HCT116 (cell line): ENCODE measurements at regions not wholly inside any gene's neighbourhood (a gene's known extent, or its start where the extent isn't known, plus 50 kb on each side); places are given as distances from the start of the nearest gene placed in this dataset.

Experiments used
- ATAC-seq: fragments of 200-7000 bp; cut with Tn5 transposase; 2 replicates; pipeline ENCODE4 v1.9.1; 2020; ENCODE audit warnings: mild to moderate bottlenecking, moderate library complexity
- BruUV-seq: library from RNA; stranded (reverse); fragments of 400-500 nt; replicated peaks from 2 replicates; lab custom pipeline; 2021; lab: Mats Ljungman, UMichigan
- CTCF ChIA-PET: fragments of 300-600 bp; sonication (Branson Sonifier 250); formaldehyde crosslinking; loops from one replicate; lab custom pipeline; 2021; ENCODE audit warnings: antibody characterized with exemption; lab: Charles Lee
- POLR2A ChIA-PET: fragments of 300-600, 350-600 bp; sonication (Branson Sonifier 250); formaldehyde crosslinking; loops from one replicate; lab custom pipeline; 2021; ENCODE audit warnings: antibody characterized with exemption; lab: Charles Lee
- RAD21 ChIA-PET, 2 experiments: fragments of 300-600 bp; sonication (Branson Sonifier 250); formaldehyde crosslinking; loops; one replicate each; lab custom pipeline; 2023; ENCODE audit warnings: low total read pairs in 2 of 2; ENCODE audit not compliant: uncharacterized antibody in 2 of 2, unreplicated experiment in 2 of 2, low non-redundant PET in 1 of 2; lab: Charles Lee
- DNase-seq: peaks from one replicate; pipeline ENCODE4 v3.0.0-alpha.2; 2010; ENCODE audit warnings: low read depth, low spot score
- H2AFZ ChIP-seq: fragments of 200-600 bp; shearing (Covaris generic), sonication (generic); 2 replicates; pipeline ENCODE4 v1.6.1; 2017; ENCODE audit warnings: low read depth, mixed run types, mixed read lengths, antibody characterized with exemption, low read length; ENCODE audit not compliant: poor library complexity, severe bottlenecking
- H3K27ac ChIP-seq: 2 replicates; pipeline ENCODE4 v1.5.1; 2012; ENCODE audit warnings: low read depth, low read length
- H3K27me3 ChIP-seq: fragments of 200-600 bp; sonication (generic); 2 replicates; pipeline ENCODE4 v1.6.1; 2016; ENCODE audit warnings: mixed run types, low read length, mixed read lengths; ENCODE audit not compliant: insufficient read depth
- H3K36me3 ChIP-seq, 2 experiments: fragments of 200-500 bp in 1 of 2; fragments of 200-600 bp in 1 of 2; sonication (Bioruptor generic) in 1 of 2; sonication (generic) in 1 of 2; 2 replicates each; pipeline versions ENCODE4 v1.5.1 to v1.6.1; 2014 to 2016; ENCODE audit warnings: low read length in 2 of 2, inconsistent platforms in 1 of 2, mixed read lengths in 1 of 2, mixed run types in 1 of 2; ENCODE audit not compliant: insufficient read depth in 2 of 2, control insufficient read depth in 1 of 2
- H3K4me1 ChIP-seq, 2 experiments: fragments of 200-600 bp in 1 of 2; sonication (generic) in 1 of 2; 2 replicates each; pipeline versions ENCODE4 v1.5.1 to v1.6.1; 2012 to 2017; ENCODE audit warnings: low read length in 2 of 2, inconsistent platforms in 1 of 2, mild to moderate bottlenecking in 1 of 2, mixed read lengths in 1 of 2, mixed run types in 1 of 2, moderate library complexity in 1 of 2; ENCODE audit not compliant: insufficient read depth in 2 of 2, control insufficient read depth in 1 of 2
- H3K4me2 ChIP-seq: fragments of 200-600 bp; sonication (generic); 2 replicates; pipeline ENCODE4 v1.6.1; 2017; ENCODE audit warnings: mixed run types, low read length, mixed read lengths
- H3K4me3 ChIP-seq, 2 experiments: fragments of 200-600 bp in 1 of 2; sonication (generic) in 1 of 2; replicated peaks in 1 of 2; 2 replicates each; pipeline ENCODE4 v1.5.1; 2011 to 2016; ENCODE audit warnings: low read length in 2 of 2, control low read depth in 1 of 2, low read depth in 1 of 2, mild to moderate bottlenecking in 1 of 2, mixed read lengths in 1 of 2, mixed run types in 1 of 2
- H3K79me2 ChIP-seq: fragments of 200-600 bp; sonication (generic); 2 replicates; pipeline ENCODE4 v1.6.1; 2017; ENCODE audit warnings: mild to moderate bottlenecking, mixed run types, low read length, moderate library complexity, mixed read lengths; ENCODE audit not compliant: insufficient read depth
- H3K9ac ChIP-seq: fragments of 200-600 bp; sonication (generic); 2 replicates; pipeline ENCODE4 v1.6.1; 2016; ENCODE audit warnings: low read length, mixed read lengths
- H3K9me2 ChIP-seq: fragments of 200-600 bp; sonication (generic), shearing (Covaris generic); 2 replicates; pipeline ENCODE4 v1.6.1; 2017; ENCODE audit warnings: mixed run types, mild to moderate bottlenecking, moderate library complexity; ENCODE audit not compliant: insufficient read depth
- H3K9me3 ChIP-seq, 2 experiments: fragments of 200-500 bp in 1 of 2; fragments of 200-600 bp in 1 of 2; sonication (Bioruptor generic) in 1 of 2; sonication (generic) in 1 of 2; 2 replicates each; pipeline ENCODE4 v1.6.1; 2014 to 2017; ENCODE audit warnings: low read length in 2 of 2, mixed read lengths in 2 of 2, inconsistent platforms in 1 of 2, low read depth in 1 of 2, mild to moderate bottlenecking in 1 of 2, mixed run types in 1 of 2, moderate library complexity in 1 of 2; ENCODE audit not compliant: control insufficient read depth in 1 of 2, insufficient read depth in 1 of 2
- H4K20me1 ChIP-seq: fragments of 200-600 bp; sonication (generic), shearing (Covaris generic); 2 replicates; pipeline ENCODE4 v1.6.1; 2017; ENCODE audit warnings: mixed run types, mild to moderate bottlenecking, moderate library complexity; ENCODE audit not compliant: insufficient read depth
- ATF3 ChIP-seq: IDR thresholded peaks from 2 replicates; pipeline ENCODE4 v1.6.1; 2012
- CEBPB ChIP-seq: IDR thresholded peaks from 2 replicates; pipeline ENCODE4 v1.6.1; 2012; ENCODE audit warnings: low read depth
- EGR1 ChIP-seq: IDR thresholded peaks from 2 replicates; pipeline ENCODE4 v1.6.1; 2012; ENCODE audit warnings: low read depth
- ELF1 ChIP-seq: IDR thresholded peaks from 2 replicates; pipeline ENCODE4 v1.6.1; 2012; ENCODE audit warnings: low read depth, borderline replicate concordance
- EZH2 ChIP-seq: fragments of 200-600 bp; sonication (generic); IDR thresholded peaks from 2 replicates; pipeline ENCODE4 v1.6.1; 2017; ENCODE audit warnings: antibody characterized with exemption, mixed run types
- EZH2phosphoT487 ChIP-seq: fragments of 200-600 bp; IDR thresholded peaks from 2 replicates; pipeline ENCODE4 v1.6.1; 2018; ENCODE audit warnings: antibody characterized with exemption, borderline replicate concordance
- JUND ChIP-seq: IDR thresholded peaks from 2 replicates; pipeline ENCODE4 v1.6.1; 2012
- POLR2A ChIP-seq: IDR thresholded peaks from 2 replicates; pipeline ENCODE4 v1.7.0; 2011; ENCODE audit warnings: borderline replicate concordance; ENCODE audit not compliant: insufficient read depth, insufficient read length; ENCODE audit errors: extremely low read depth
- SIN3A ChIP-seq: IDR thresholded peaks from 2 replicates; pipeline ENCODE4 v1.6.1; 2012; ENCODE audit warnings: low read depth
- SP1 ChIP-seq: IDR thresholded peaks from 2 replicates; pipeline ENCODE4 v1.6.1; 2012; ENCODE audit warnings: low read depth
- SRF ChIP-seq: IDR thresholded peaks from 2 replicates; pipeline ENCODE4 v1.6.1; 2012; ENCODE audit warnings: low read depth
- TCF7L2 ChIP-seq: IDR thresholded peaks from 2 replicates; pipeline ENCODE4 v1.7.0; 2011; ENCODE audit warnings: borderline replicate concordance, inconsistent platforms; ENCODE audit not compliant: insufficient read depth, insufficient read length; ENCODE audit errors: extremely low read depth
- ZBTB33 ChIP-seq: IDR thresholded peaks from 2 replicates; pipeline ENCODE4 v1.6.1; 2011; ENCODE audit warnings: mild to moderate bottlenecking, low read length, moderate library complexity; ENCODE audit not compliant: insufficient replicate concordance; ENCODE audit errors: extremely low read depth
- ZFX ChIP-seq: fragments of 450-650 bp; IDR thresholded peaks from 2 replicates; pipeline ENCODE4 v1.6.1; 2017
- ZNF274 ChIP-seq: fragments of 200-500 bp; sonication (Bioruptor generic); IDR thresholded peaks from 2 replicates; pipeline ENCODE4 v1.6.1; 2014; ENCODE audit warnings: mild to moderate bottlenecking, low read depth, low read length, inconsistent platforms
- intact Hi-C: fragments of 100-400 bp; cut with micrococcal nuclease; formaldehyde crosslinking; loops from 2 replicates; pipeline ENCODE4 v1.10.0; 2022
- TF ChIP-seq, protein P1 (sequence below), 3 experiments: fragments of 200-600 bp in 1 of 3; sonication (generic) in 1 of 3; IDR thresholded peaks in 2 of 3; conservative IDR thresholded peaks in 1 of 3; 2 replicates each; pipeline ENCODE4 v1.5.1; 2012 to 2017; ENCODE audit warnings: low read depth in 2 of 3, low read length in 2 of 3, antibody characterized with exemption in 1 of 3, borderline replicate concordance in 1 of 3, control low read depth in 1 of 3, mild to moderate bottlenecking in 1 of 3, mixed read lengths in 1 of 3, mixed run types in 1 of 3, moderate library complexity in 1 of 3; ENCODE audit not compliant: insufficient read depth in 1 of 3
- TF ChIP-seq, protein P2 (sequence below): IDR thresholded peaks from 2 replicates; pipeline ENCODE4 v1.6.1; 2012
- TF ChIP-seq, protein P3 (sequence below): IDR thresholded peaks from 2 replicates; pipeline ENCODE4 v1.6.1; 2012; ENCODE audit warnings: low read depth

DNA sequence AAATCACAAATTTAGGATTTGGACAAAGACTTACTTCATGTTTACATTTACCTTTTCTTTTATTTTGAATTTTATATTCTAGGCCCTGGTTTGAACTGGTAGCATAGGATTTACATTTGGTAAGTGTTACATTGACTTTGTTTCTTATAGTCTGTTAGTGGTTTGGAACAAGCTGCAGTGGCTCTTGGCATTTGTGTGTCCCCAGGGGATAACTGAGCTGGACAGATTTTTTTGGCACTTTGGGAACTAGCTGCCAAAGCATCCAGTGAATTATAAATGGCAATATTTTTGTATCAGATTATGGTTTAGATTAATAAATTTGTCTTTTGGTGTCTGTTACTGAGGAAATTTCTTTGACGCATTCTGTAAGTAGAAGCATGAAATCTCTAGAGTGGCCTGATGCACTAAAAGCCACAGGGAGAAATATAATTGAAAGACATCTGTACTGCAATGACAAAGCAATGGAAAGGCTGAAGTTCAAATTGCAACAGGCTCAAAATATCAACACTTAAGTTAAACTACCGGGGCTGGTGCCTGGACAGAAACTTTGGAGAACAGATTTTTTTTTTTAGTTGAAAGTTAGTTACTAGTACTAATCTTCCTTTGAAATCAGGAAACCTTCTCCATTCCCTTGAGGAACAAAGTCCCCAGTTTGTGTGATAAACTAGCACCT is 107.6 kb upstream of the PLCXD3 start:
- BruUV-seq, result no TSS peak
- no peak for TF ChIP-seq ATF3
- TF ChIP-seq JUND, result no peak
- no peak for TF ChIP-seq EZH2
- TF ChIP-seq EZH2phosphoT487, result no peak
- TF ChIP-seq TCF7L2, result no peak
- TF ChIP-seq, protein P1, sequence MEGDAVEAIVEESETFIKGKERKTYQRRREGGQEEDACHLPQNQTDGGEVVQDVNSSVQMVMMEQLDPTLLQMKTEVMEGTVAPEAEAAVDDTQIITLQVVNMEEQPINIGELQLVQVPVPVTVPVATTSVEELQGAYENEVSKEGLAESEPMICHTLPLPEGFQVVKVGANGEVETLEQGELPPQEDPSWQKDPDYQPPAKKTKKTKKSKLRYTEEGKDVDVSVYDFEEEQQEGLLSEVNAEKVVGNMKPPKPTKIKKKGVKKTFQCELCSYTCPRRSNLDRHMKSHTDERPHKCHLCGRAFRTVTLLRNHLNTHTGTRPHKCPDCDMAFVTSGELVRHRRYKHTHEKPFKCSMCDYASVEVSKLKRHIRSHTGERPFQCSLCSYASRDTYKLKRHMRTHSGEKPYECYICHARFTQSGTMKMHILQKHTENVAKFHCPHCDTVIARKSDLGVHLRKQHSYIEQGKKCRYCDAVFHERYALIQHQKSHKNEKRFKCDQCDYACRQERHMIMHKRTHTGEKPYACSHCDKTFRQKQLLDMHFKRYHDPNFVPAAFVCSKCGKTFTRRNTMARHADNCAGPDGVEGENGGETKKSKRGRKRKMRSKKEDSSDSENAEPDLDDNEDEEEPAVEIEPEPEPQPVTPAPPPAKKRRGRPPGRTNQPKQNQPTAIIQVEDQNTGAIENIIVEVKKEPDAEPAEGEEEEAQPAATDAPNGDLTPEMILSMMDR (IDR thresholded peaks at IDR 0.05 in 2 of 3, conservative IDR thresholded peaks at IDR 0.05 in 1 of 3; ENCODE audit: borderline replicate concordance in 1 of 3, insufficient read depth in 1 of 3, low read depth in 2 of 3, low read length in 2 of 3), result no peak
- no peak for TF ChIP-seq ZNF274
- no peak for TF ChIP-seq ZFX
- TF ChIP-seq ZBTB33, result no peak
- TF ChIP-seq CEBPB, result no peak
- TF ChIP-seq, protein P2, sequence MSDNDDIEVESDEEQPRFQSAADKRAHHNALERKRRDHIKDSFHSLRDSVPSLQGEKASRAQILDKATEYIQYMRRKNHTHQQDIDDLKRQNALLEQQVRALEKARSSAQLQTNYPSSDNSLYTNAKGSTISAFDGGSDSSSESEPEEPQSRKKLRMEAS, result no peak
- no peak for TF ChIP-seq POLR2A
- no peak for TF ChIP-seq ELF1
- TF ChIP-seq, protein P3, sequence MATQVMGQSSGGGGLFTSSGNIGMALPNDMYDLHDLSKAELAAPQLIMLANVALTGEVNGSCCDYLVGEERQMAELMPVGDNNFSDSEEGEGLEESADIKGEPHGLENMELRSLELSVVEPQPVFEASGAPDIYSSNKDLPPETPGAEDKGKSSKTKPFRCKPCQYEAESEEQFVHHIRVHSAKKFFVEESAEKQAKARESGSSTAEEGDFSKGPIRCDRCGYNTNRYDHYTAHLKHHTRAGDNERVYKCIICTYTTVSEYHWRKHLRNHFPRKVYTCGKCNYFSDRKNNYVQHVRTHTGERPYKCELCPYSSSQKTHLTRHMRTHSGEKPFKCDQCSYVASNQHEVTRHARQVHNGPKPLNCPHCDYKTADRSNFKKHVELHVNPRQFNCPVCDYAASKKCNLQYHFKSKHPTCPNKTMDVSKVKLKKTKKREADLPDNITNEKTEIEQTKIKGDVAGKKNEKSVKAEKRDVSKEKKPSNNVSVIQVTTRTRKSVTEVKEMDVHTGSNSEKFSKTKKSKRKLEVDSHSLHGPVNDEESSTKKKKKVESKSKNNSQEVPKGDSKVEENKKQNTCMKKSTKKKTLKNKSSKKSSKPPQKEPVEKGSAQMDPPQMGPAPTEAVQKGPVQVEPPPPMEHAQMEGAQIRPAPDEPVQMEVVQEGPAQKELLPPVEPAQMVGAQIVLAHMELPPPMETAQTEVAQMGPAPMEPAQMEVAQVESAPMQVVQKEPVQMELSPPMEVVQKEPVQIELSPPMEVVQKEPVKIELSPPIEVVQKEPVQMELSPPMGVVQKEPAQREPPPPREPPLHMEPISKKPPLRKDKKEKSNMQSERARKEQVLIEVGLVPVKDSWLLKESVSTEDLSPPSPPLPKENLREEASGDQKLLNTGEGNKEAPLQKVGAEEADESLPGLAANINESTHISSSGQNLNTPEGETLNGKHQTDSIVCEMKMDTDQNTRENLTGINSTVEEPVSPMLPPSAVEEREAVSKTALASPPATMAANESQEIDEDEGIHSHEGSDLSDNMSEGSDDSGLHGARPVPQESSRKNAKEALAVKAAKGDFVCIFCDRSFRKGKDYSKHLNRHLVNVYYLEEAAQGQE, result no peak
- TF ChIP-seq SP1, result no peak
- no peak for TF ChIP-seq EGR1
- TF ChIP-seq SIN3A, result no peak
- no peak for TF ChIP-seq SRF
- TF ChIP-seq, all 23 proteins: peak for 0
- H2AFZ ChIP-seq, result no peak overlapping the region
- RAD21 ChIA-PET, result no interaction called here
- POLR2A ChIA-PET, result no interaction called here
- H3K4me2 ChIP-seq, result no peak overlapping the region
- no peak overlapping the region for H3K9ac ChIP-seq
- H3K9me3 ChIP-seq, result no peaks in the 10 kb centered on the region
- H3K9me2 ChIP-seq, result no peaks in the 10 kb centered on the region
- no peak overlapping the region for H3K4me3 ChIP-seq
- no peaks in the 10 kb centered on the region for H3K36me3 ChIP-seq
- CTCF ChIA-PET, result no interaction called here
- H3K4me1 ChIP-seq, result no peaks in the 10 kb centered on the region
- no peak overlapping the region for H3K27ac ChIP-seq
- H3K79me2 ChIP-seq, result no peaks in the 10 kb centered on the region
- H3K27me3 ChIP-seq, result no peaks in the 10 kb centered on the region
- DNase-seq, result no peak
- ATAC-seq, result no peak
- intact Hi-C loops, result no loop called here
- no peaks in the 10 kb centered on the region for H4K20me1 ChIP-seq
